ENCODE measurements at regions not wholly inside any gene's neighbourhood (a gene's known extent, or its start where the extent isn't known, plus 50 kb on each side); places are given as distances from the start of the nearest gene placed in this dataset.

DNA sequence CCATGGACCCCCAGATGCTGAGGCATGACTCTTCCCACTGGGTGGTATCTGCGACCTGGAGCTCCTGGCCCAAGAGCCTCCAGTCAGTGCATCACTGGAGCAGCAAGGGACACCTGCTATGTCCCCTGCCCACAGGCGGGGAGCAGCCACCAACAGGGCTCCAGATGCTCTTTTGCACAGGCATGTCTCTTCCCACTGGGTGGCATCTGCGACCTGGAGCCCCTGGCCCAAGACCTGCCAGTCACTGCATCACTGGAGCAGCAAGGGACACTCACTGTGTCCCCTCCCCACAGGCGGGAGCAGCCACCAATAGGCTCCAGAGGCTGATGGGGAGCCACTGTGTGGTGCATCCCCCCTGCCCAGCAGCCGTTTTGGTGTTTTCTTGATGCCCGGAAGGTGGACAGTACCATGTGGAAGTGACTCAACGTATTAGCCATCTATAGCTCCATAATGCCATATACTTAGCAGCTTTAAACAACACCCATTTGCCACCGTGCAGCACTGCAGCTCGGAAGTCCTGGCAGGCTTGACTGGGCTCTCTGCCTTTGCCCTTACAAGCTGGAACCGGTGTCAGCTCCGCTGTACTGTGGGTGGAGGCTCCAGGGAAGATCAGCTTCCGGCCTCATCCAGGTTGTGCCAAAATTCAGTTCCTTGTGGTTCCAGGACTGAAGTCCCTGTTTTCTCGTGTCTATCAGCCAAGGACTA is 124.9 kb upstream of the CST7 start:
- intact Hi-C loops (cut with DNase I): no loop called here
- peak; percentile 51 for DNase-seq (ENCODE audit: low spot score)

DNA sequence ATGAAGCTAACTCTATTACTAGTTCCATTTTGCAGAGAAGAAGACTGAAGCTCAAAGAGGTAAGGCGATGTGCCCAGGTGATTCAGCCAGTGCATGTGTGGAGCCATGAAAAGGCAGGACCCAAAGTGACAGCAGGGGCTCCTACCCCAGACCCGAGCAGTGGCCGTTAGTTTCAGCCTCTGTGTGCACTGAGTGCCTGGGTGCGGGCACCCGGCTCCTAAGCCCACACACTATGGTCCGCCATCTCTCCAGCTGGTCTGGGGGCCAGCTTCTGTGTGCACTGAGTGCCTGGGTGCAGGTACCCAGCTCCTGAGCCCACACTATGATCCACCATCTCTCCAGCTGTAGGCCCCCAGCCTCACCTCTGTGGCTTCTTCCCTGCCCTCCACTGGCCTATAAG is 123.5 kb upstream of the CST7 start:
- peak; percentile 24 for DNase-seq (ENCODE audit: low spot score)
- intact Hi-C loops (cut with DNase I): no loop called here

DNA sequence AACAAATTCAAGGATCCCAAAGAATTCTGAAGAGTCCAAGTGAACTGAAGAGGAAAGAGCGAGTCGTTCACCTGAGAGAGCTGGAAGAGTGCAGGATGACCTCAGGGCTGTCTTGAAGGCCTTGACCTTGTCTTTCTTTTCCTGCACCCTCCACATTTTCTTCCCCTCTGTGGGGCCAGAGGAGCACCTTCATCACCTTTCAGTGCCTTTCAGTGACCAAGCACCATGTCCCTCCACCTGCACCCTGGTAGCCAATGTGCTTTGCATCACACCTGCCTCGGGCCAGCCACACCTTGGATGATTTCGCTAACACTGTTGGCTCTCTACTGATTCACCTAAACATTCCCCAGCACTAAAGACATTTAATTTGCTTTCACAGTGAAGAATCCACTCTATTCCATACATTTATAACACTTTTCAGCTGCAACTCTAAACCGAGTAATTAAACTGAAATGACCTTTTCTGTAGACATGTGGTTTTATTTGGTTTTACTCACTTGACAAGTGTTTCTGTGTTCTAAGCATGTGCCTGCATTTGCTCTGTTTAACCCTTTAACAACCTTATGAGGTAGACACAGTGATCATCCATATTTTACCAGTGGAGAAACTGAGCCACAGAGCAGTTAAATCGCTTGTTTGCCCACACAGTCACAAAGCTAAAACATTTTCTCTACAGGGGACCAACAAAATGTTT is 121.3 kb upstream of the CST7 start:
- peak; percentile 14 for DNase-seq (ENCODE audit: low spot score)
- intact Hi-C loops (cut with DNase I): no loop called here

DNA sequence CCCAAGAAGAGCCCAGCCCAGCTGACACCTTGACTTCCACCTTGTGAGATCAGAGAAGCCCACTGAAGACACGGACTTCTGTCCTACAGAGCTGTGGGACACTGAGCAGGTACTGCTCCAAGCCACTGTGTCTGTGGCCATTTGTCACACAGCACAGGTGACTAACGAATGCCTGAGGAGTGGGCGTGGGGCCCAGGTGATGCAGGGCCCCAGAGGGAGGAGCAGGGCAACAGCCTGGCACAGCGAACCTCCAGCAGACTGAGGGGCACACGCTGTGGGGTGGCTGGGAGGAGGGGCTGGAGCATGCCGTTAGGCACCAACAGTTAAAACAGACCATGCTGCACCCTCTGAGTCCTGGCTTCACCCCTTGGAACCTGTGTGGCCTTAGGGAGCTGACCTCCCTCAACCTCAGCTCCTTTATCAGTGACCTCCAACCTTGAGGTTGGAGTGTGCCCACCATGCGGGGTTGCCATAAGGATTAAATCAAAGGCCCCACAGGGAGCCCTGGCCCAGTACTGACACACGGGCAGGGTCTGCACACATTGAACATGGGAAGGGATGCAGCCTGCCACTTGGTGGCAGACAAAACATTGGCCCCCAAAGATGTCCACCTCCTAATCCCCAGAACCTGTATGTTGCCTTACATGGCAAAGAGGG is 119.9 kb upstream of the CST7 start:
- intact Hi-C loops (cut with DNase I): no loop called here
- no peak for DNase-seq (ENCODE audit: low spot score)

DNA sequence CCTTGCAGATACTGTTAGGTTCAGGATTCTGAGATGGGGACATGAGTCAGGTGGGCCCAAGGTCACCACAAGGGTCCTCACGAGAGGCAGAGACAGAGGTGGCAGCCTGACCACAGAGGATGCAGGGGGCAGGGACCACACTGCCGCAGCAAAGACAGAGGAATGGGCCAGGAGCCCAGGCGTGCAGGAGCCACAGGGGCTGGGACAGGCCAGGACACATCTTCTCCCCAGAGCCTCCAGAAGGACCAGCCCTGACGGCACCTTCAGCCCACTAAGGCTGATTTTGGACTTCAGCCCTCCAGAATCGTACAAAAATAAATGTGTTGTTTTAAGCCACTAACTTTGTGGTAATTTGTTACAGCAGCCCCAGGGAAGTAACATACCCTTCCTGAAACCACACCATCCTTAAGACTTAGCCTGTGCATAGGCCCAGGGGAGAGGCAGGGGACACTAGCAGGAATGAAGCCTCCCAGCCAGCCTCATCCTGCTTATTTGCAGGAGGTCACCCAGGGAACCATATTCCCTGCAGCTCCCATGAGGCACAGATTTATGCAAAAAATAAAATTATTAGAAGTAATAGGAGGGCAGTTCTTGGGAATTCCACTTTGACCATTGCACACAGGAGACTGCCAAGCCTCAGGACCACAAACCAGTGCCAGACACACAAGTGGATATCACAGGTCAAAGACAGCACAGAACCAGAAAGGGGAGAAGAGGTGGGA is 119.3 kb upstream of the CST7 start:
- intact Hi-C loops (cut with DNase I): no loop called here
- DNase-seq (ENCODE audit: low spot score): no peak

DNA sequence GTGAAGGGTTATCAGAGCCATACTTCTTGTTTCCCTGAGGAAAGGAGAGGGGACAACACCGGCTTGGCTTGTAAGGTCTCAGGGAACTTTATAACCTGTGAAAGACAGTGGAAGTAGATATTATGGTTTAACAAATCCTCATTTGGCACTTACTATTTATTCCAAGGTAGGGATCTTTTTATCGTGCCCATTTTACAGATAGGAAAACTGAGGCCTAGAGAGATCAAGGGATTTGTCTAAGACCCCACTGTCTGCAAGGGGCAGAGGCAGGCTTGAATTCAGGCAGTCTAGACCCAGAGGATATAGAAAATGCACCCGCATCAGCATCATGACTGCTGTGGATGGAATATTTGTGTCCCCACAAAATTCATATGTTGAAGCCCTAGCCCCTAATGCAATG is 118.4 kb upstream of the CST7 start:
- DNase-seq (ENCODE audit: low spot score): no peak
- intact Hi-C loops (cut with DNase I): no loop called here

DNA sequence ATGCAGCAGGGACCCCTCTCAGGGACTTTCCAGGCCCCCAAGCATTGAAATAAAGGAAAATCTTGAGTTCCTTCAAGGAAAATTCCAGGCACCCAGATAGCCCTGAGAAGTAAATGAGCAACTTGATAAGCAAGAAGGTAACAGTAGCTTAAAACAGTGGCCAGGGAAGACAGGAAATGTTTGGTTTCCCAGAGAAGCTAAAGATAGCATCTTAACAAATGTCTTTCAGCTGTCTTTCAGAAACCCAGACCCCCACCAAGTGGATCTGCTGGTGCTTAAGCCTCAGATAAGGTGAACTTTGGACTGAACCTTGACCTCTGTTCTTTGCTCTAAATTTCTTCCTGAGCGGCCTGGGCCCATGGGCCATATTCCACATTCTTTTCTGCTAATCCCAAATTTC is 117.8 kb upstream of the CST7 start:
- intact Hi-C loops (cut with DNase I): no loop called here
- no peak for DNase-seq (ENCODE audit: low spot score)

DNA sequence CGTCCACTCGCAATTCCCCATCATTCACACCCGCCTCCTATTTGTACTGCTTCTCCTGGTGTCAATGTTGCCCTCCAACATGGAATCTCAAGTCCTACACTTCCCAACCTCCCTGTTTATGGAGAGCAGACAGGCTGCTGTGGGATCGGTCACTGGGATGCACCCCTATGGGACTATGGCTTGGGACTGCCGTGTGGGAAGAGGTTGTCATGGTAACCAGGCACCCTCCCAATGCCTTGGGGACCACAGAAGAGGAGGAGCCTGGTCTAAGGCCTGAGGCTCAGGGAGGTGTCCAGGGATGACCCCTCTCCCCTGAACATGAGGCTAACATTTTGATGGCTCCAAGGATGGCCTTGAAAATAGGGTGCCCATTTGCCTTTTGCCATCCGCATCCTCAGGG is 116.6 kb upstream of the CST7 start:
- no peak for DNase-seq (ENCODE audit: low spot score)
- intact Hi-C loops (cut with DNase I): no loop called here

DNA sequence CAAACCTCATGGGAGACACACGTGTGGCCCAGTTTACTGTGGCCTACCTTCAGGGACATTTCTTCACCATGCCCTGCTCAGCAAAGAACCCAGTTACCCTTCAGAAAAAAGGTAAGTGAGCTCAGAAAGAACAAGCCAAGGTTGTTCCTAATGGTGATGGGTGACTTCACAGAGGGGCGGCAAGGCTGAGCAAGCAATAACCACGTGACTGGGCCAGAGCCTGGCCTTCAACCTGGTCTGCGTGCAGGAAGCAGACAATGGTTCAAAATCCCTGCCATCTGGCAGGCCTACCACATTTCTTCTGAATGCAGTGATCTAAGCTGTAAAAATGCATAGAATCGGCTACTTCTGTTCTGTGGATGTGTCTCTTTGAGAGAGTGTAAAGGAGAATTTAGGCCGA is 115.5 kb upstream of the CST7 start:
- DNase-seq (ENCODE audit: low spot score): no peak
- intact Hi-C loops (cut with DNase I): no loop called here

DNA sequence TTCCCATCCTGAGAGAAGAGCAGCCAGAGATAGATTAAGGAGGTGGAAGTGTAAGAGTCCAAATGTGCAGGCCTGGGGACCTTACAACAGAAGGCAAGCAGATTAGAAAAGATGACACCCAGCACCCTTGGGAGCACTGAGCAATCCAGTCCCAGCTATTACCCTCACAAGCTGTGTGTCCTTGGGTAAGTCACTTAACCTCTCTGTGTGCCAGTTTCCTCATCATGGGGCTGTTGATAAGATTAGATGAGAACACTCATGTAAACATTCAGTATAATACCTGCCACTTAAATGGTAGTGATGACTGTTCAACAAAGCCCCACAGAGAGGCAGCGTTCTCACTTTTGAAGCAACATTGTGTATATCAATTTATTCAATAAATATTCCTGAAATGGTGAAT is 114.8 kb upstream of the CST7 start:
- intact Hi-C loops (cut with DNase I): no loop called here
- no peak for DNase-seq (ENCODE audit: low spot score)

DNA sequence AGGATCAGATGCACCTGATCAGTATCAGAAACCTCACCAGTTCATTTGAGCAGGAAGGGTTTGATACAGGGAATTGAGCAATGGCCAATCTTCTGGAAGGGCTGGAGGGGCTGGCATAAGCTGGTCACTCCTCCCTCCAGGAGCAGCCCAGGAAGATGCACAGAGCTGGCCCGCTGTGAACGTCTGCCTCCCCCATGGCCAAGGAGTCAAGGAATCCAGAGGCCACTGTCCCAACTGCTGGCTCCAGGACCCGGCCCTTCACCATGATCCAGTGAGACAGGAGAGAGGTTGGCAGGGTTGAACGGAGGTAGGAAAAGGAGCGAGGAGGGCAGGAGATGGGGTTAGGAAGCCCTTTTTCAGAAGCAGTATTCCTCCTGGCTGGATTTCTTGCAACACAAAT is 113.9 kb upstream of the CST7 start:
- intact Hi-C loops (cut with DNase I): no loop called here
- no peak for DNase-seq (ENCODE audit: low spot score)

DNA sequence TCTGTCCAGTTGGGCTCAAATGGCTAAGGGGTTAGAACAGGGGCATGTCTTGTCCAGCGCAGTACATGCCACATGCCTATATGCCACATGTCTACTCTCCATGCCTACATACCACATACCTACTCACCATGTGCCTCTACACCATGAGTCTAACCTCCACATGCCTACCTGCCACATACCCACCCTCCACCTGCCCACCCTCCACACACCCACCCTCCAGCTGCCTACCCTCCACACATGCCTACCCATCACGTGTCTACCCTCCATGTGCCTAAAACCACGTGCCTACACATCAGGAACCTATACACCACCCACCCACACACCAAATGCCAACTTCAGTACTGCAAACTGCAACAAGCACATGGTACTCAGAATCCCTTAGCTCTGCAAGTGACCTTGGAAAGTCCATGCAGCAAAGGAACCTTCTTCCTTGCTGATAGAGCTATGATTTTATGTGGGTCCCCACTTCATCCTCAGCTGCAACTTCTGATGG is 113.0 kb upstream of the CST7 start:
- DNase-seq (ENCODE audit: low spot score): no peak
- intact Hi-C loops (cut with DNase I): no loop called here

DNA sequence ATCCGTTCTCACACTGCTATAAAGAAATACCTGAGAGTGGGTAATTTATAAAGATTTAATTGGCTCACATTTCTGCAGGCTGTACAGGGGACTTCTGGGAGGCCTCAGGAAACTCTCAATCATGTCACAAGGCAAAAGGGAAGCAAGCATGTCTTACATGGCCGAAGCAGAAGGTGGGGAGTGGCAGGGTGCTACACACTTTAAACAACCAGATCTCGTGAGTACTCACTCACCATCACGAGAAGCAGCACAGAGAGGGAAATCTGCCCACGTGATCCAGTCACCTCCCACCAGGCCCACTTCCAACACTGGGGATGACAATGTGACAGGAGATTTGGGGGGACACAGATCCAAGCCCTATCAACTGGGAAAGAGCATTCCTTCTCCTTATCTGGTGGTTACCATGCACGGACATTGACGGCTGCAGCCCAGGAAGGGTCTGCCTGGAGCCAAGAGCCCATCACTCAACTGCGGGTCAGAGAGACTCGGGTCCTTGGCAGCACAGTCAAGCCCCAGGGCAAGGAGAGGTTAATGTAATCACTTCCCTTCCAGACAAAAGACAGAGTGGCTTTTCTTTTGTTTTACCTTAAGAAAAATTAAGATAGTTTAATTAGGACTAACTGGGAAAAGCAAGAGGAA is 112.3 kb upstream of the CST7 start:
- intact Hi-C loops (cut with DNase I): no loop called here

DNA sequence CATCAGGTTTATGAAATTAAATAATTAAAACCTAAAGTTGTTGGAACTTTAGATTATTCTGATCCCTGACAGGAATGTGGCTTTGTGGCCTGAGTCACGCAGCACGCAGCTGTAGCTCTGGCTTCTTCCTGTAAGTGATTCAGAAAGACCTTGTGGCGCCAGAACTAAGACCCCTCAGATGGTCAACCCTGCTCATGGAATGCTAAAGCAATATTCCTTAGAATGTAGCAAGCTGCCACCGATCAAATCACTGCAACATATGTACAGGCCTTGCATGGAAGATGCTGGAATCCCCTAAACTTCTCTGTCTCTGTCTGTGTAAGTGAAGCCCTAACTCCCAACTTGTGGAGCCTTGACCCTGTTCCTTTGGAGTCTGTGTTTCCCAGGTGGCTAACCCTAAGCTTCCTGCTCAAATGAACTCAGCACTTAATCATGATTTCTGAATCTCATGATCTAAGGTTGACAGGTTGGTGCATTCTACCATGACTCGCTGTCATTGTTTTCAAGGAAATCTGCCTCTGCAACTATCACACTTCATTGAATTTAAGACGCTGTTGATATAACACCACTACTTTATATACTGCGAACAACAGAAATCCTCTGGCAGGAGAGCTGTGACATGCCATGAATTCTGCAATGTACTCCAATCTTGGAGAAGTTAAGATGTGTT is 111.2 kb upstream of the CST7 start:
- intact Hi-C loops (cut with DNase I): no loop called here
- no peak for DNase-seq (ENCODE audit: low spot score)

More for the DNA sequence above, 112.3 kb upstream of the CST7 start:
- DNase-seq (ENCODE audit: low spot score): no peak

DNA sequence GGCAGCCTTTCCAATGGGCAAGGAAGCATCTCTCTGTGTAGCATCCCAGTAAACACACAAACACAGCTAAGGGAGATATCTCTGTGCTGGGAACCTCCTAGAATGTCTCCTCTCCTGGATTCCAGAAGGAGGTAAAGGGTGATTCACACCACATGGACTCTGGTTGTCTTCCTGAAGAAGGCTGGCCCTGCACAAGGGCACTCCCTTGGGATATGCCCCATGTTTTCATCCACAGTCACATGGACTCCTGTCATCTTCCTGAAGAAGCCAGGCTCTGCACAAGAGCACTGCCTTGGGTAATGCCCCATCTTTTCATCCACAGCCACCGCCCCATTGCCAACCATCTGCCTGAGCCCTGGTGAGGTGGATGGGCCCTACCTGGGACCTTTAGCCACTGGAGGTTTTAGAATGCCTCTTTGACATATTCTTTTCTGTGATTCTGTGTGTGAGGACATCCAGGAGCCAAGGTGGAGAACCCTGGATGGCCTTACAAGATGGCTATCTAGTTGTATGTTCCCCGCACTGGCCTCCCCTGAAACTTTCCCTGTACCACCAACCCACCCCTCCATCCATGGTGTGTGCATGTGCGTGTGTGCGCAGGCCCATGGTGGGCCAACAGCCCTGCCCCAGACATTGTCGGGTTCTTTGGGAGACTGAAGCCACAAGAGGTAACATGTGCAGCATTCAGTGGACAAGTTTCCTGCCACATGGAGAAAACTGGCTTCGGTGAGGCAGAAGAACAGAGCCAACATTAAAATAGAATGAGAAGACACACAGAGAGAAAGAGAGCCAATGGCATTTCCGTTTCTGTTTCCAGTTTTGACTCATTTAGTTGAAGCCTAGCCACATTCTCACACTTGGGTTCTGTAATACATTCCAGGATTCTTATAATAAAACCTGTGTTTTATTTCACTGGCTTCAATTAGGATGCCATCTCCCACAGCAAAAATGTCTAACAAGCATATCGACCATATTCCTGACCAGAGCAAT is 110.2 kb upstream of the CST7 start:
- intact Hi-C loops (cut with DNase I): no loop called here
- no peak for DNase-seq (ENCODE audit: low spot score)

DNA sequence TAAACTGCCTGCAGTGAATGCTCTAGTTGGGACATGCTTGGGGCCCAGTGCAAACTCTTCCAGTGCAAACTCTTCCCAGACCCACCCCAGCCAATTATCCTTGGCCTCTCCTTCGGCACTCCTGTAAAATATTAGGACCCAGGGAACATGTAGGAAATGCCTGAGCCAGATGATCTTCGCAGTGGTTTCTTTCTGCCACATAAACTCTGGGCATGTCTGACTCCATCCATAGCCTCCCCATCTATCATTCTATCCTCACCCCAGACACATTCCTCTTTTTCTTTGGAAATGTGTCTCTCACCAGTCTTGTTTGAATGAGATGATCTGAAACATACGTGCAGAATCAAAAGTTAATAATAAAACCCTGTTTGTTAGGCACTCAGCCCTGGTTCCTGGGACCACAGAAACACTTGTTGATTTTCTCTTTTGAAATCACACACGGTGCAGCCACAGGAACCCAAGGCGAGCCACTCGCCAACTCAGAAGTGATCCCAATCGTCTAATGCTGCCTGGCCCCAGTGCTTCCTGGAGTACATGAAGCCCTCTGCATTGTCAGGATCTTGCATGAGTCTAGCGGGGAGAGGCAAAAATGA is 108.9 kb upstream of the CST7 start:
- intact Hi-C loops (cut with DNase I): no loop called here
- no peak for DNase-seq (ENCODE audit: low spot score)

DNA sequence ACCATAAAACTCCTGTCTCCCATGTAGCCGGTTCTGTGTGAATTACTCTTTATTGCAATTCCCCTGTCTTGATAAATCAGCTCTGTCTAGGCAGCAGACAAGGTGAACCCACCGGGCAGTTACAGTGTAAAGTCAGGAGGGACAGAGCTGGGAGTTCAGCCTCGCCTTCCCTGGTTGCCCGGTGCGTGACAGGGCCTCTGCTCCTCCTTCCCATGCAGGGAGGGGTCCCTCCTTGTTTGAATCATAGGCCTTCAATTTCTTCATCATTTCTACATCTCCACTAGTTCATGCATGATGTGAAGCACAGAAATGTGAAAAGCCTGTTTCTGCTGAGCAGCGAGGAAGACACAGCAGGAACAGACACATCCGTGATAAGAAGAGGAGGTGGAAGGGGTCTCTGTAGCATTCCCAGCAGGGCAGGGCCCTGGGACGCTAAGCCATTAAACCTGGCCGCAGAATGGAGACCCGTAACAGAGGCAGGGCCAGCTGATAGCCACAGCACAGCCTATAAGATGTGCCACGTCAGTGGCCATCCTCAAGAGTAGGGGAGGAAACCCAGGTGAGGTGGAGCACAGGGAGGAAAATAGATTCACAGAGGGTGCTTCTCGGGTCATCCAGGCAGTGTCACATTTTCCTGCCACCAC is 106.7 kb upstream of the CST7 start:
- intact Hi-C loops (cut with DNase I): no loop called here
- no peak for DNase-seq (ENCODE audit: low spot score)

Measured in posterior vena cava (tissue), 2 donors.